ENCODE measurements at regions not wholly inside any gene's neighbourhood (a gene's known extent, or its start where the extent isn't known, plus 50 kb on each side); places are given as distances from the start of the nearest gene placed in this dataset.

GRCh38 chr12:126383506-126383905 lies 1318.3 kb downstream of the AACS start:
- no peak for DNase-seq (ENCODE audit: low read depth)

GRCh38 chr12:126384026-126384564 lies 1318.9 kb downstream of the AACS start:
- DNase-seq (ENCODE audit: low read depth), result no peak

GRCh38 chr12:126385785-126386184 lies 1320.5 kb downstream of the AACS start:
- DNase-seq (ENCODE audit: low read depth), result no peak

- no peak for DNase-seq (ENCODE audit: low read depth)
These were observed 1324.1 kb downstream of the AACS start for GRCh38 chr12:126389220-126389841.

DNA sequence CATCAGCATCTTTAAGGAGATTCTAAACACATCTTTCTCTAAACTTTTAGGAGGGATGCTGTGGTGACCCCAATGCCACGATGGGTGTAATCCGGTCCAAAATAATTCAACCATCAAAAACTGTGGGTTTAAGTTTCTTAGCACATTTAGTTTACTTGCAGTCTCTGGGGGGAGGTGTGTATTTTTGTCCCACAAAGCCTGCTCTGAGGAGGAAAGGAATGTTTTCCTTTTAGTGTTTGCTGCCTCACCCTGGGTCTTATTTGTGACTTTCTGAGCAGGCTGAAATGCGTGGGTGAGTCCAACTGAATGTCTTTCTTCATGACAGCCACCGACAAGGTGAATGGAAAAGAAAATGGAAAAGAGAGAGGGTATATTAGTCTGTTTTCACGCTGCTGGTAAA lies 1324.7 kb downstream of the AACS start:
- no peak for DNase-seq (ENCODE audit: low read depth)

GRCh38 chr12:126390969-126391566 lies 1325.8 kb downstream of the AACS start:
- DNase-seq (ENCODE audit: low read depth), result no peak

DNA sequence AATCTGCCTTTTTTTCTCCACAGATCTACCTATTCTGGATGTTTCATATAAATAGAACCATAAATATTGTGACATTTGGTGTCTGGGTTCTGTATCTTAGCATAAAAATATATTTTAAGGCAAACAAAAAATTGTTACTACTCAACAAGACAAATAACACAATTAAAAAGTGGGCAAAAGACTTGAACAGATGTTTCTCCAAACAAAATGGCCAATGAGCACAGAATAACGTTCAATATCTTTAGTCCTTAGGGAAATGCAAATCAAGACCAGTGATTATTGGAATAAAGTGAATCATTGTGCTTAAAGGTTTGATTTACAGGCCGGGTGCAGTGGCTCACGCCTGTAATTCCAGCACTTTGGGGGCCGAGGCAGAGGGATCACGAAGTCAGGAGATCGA lies 1331.3 kb downstream of the AACS start:
- no peak for DNase-seq (ENCODE audit: low read depth)

- DNase-seq (ENCODE audit: low read depth), result no peak
These were observed 1331.9 kb downstream of the AACS start for GRCh38 chr12:126397071-126397581.

GRCh38 chr12:126397660-126398059 lies 1332.4 kb downstream of the AACS start:
- DNase-seq (ENCODE audit: low read depth), result no peak

DNA sequence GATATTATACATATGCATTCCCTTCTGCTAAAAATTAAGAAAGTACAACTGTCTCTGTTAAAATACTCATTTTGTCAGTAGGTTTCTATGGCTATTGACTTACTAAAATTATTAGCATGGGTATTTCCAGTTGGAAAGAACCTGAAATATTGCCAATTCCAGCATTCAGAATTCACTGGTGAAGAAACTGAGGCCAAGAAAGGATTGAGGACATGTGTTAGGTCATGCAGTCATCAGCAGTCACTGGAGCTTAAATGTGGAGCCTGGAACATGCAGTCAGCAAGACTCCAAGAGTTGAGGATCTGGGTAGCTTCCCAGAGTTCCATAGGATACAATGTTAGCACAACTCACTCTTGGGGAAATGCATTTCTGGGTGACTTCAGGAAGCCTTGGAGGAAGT lies 1335.6 kb downstream of the AACS start:
- no peak for DNase-seq (ENCODE audit: low read depth)

DNA sequence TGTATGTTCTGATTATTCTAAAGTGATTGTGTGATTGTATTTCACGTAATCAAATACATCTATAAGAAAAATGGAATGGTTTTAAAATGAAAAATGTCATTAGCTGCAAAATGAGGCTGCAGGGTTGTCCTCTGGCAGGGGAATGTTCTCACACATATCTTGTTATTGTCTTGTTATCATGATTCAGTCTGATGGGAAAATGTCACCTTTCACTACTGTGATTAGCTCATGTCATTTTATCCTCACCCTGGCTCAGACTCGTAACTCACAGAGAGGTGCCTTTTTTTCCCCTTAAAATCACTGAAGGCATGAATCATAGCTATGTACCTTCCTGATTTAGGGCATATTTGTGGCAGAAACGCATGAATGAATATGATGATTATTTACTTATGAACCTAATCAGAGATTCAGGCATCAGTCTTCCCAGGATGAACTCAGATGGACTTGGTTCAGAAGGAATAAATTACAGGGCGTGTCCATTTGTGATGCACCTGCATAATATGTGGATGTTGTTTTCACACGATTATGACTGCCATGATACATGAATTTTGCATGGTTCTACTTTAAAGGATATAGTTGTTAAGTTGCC lies 1339.2 kb downstream of the AACS start:
- DNase-seq (ENCODE audit: low read depth), result no peak

GRCh38 chr12:126418400-126418799 lies 1353.2 kb downstream of the AACS start:
- no peak for DNase-seq (ENCODE audit: low read depth)

GRCh38 chr12:126419131-126419530 lies 1353.9 kb downstream of the AACS start:
- DNase-seq (ENCODE audit: low read depth), result no peak

GRCh38 chr12:126424696-126425095 lies 1359.5 kb downstream of the AACS start:
- no peak for DNase-seq (ENCODE audit: low read depth)

- DNase-seq (ENCODE audit: low read depth), result no peak
These were observed 1360.0 kb downstream of the AACS start for GRCh38 chr12:126425264-126425663.

GRCh38 chr12:126428769-126429168 lies 1363.5 kb downstream of the AACS start:
- no peak for DNase-seq (ENCODE audit: low read depth)

- no peak for DNase-seq (ENCODE audit: low read depth)
These were observed 1365.7 kb downstream of the AACS start for GRCh38 chr12:126430921-126431320.

DNA sequence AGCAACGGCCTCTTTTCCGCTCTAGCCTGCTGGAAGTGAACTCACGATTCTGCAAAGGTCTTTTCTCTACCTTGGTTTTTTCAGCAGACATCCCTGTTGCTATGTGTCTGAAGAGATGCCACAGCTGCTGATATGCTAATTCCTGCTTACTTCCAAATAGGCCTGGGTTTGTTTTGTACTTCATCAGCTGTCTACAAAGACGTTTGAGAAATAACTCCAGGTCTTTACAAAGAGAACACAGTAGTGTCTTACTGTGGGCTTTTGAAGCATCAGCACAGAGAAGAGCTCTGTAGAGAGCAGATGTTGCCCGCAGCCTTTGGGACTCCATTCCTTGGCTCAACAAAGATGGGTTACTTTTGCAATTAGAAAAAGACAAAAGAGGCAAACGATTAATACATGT lies 1366.5 kb downstream of the AACS start:
- no peak for DNase-seq (ENCODE audit: low read depth)

DNA sequence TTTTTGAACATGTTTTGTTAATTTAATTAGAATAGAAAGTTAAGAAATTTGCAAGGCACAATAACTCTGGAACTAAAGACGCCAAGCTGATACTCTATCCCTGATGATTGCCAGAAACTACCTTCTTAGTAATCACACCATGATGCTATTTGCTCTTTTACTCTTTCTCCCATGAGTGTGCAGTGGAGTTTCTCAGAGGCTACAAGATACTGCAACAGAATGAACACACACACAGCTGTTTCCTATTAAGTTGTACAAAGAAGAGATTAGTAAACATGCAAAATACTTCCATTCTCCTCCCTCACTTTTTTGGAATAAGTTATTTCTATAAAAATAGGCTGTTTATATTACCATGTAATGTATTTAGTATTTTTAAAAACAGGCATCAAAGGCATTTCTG lies 1367.5 kb downstream of the AACS start:
- DNase-seq (ENCODE audit: low read depth), result no peak

GRCh38 chr12:126434412-126434985 lies 1369.3 kb downstream of the AACS start:
- no peak for DNase-seq (ENCODE audit: low read depth)

DNA sequence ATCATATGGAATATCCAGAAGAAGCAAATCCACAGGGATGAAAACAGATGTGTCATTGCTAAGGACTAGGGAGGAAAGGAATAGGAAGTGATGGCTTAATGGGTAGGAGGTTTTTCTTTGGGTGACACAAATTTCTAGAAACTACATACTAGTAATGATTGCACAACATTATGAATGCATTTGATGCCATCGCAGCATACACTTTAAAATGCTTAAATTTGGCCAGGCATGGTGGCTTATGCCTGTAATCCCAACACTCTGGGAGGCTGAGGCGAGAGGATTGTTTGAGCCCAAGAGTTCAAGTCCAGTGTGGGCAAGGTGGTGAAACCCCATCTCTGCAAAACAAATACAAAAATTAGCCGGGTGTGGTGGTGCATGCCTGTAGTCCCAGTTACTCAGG lies 1370.8 kb downstream of the AACS start:
- DNase-seq (ENCODE audit: low read depth), result no peak

- no peak for DNase-seq (ENCODE audit: low read depth)
These were observed 1372.7 kb downstream of the AACS start for GRCh38 chr12:126437934-126438333.

DNA sequence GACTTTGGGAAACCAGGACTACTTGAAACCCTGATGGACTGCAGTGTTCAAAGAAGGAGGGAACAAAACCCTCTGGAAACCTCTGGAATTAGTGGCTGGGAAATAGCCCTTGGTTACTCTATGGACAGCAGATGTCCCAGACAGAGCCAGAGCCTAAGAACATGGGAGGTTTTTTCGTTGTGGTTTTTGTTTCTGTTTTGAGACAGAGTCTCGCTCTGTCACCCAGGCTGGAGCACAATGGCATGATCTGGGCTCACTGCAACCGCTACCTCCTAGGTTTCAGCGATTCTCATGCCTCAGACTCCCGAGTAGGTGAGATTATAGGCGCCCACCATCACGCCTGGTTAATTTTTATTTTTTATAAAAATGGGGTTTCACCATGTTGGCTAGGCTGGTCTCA lies 1378.7 kb downstream of the AACS start:
- DNase-seq (ENCODE audit: low read depth), result no peak
